ENCODE measurements at regions not wholly inside any gene's neighbourhood (a gene's known extent, or its start where the extent isn't known, plus 50 kb on each side); places are given as distances from the start of the nearest gene placed in this dataset.
"Not testable (repeated sequence)": the region's sequence is repeated elsewhere in the genome, so short reads cannot be mapped to it uniquely, and the experiment has no call there.

GRCh38 chr6:144947398-144947976, 662.4 kb downstream of the UTRN start:
- DNase-seq (ENCODE audit: low read depth in 2 of 2, low spot score in 1 of 2): no peak

DNA sequence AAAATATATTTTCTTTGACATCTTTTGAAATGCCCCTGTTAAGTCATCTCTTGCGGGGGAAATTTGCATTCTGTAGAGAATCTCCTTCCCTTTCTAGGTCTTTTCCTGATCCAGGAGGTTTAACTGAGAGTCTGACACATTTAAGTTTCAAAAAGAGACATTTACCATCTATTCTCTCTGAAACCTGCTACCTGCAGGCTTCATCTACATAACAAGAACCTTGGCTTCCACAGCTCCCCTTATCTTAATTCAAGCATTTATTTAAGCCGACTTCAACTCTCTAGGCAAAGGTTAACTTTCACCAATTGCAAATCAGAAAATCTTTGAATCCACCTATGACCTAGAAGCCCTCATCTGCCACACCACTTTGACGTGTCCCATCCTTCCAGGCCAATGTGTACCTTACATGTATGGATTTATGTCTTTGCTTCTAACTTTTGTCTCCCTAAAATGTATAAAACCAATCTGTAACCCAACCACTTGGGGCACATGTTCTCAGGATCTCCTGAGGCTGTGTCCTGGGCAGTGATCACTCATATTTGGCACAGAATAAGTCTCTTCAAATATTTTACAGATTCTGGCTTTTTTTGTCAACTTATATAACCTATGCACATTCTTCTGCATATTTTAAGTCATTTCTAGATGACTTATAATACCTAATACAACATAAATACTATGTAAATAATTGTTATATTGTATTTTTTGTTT, 666.7 kb downstream of the UTRN start:
- no peak for DNase-seq (ENCODE audit: low read depth in 2 of 2, low spot score in 1 of 2)

- no peak for DNase-seq (ENCODE audit: low read depth in 2 of 2, low spot score in 1 of 2)
These were observed 667.5 kb downstream of the UTRN start for GRCh38 chr6:144952456-144953240.

GRCh38 chr6:144953552-144954240, 668.6 kb downstream of the UTRN start:
- no peak for DNase-seq (ENCODE audit: low read depth in 2 of 2, low spot score in 1 of 2)

DNA sequence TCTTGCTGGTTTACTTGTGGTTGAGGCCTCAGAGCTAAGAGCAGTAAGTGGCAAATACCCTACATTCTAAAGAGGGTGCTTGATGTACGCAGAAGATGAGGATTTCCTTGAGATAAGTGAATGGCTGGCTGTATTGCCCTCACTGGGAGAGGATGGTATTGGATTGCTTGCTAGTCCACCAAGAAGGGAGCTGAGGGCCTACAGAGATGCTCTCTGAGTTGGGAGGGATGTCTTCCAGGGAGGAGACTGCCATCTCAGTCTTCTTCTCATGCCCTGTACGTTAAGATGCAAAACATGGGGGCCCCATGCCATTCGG, 669.1 kb downstream of the UTRN start:
- DNase-seq (ENCODE audit: low read depth in 2 of 2, low spot score in 1 of 2): no peak

GRCh38 chr6:144955392-144955791, 670.3 kb downstream of the UTRN start:
- no peak for DNase-seq (ENCODE audit: low read depth in 2 of 2, low spot score in 1 of 2)

GRCh38 chr6:144955859-144956258, 670.7 kb downstream of the UTRN start:
- DNase-seq (ENCODE audit: low read depth in 2 of 2, low spot score in 1 of 2): no peak

DNA sequence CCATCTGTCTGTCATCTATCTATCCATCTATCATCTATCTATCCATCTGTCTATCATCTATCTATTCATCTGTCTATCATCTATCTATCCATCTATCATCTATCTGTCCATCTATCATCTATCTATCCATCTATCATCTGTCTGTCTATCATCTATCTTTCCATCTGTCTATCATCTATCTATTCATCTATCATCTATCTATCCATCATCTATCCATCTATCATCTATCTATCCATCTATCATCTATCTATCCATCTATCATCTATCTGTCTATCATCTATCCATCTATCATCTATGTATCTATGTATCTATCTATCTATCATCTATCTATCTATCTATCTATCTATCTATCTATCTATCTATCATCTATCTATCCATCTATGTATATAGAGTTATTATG, 671.6 kb downstream of the UTRN start:
- not testable (repeated sequence) for DNase-seq (ENCODE audit: low read depth in 2 of 2, low spot score in 1 of 2)

GRCh38 chr6:144957236-144957937, 672.3 kb downstream of the UTRN start:
- no peak for DNase-seq (ENCODE audit: low read depth in 2 of 2, low spot score in 1 of 2)

GRCh38 chr6:144969154-144969553, 684.0 kb downstream of the UTRN start:
- no peak for DNase-seq (ENCODE audit: low read depth in 2 of 2, low spot score in 1 of 2)

DNA sequence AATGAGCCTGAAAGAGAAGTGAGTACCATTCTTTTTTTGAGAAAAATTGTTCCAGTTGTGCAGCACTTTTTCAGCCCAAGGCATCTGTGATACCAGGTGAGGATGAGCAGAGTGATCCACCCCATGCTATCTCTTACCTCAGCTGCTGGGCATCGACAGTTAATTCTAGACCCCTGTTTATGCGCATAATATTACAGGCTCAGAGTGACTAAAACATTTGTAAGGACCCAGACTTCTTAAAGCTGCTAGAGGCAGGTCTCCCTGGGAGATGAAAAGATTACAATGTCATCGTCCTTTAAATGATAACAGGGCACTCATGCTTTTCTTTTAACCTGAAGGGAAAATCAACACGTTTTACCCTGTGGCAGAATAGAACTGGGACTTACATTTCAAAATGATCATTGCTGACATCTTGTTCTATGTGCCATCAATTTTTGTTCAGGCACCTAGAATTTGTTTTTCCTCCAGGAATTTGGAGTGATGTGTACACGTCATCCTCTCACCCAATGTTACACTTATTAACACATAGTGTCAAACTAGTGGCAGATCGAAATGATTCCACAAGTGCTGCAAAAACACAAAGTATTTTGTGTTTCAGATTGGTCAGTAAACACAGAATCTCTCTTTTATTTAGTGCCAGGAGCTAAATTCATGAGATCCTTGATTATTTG, 684.6 kb downstream of the UTRN start:
- no peak for DNase-seq (ENCODE audit: low read depth in 2 of 2, low spot score in 1 of 2)

DNA sequence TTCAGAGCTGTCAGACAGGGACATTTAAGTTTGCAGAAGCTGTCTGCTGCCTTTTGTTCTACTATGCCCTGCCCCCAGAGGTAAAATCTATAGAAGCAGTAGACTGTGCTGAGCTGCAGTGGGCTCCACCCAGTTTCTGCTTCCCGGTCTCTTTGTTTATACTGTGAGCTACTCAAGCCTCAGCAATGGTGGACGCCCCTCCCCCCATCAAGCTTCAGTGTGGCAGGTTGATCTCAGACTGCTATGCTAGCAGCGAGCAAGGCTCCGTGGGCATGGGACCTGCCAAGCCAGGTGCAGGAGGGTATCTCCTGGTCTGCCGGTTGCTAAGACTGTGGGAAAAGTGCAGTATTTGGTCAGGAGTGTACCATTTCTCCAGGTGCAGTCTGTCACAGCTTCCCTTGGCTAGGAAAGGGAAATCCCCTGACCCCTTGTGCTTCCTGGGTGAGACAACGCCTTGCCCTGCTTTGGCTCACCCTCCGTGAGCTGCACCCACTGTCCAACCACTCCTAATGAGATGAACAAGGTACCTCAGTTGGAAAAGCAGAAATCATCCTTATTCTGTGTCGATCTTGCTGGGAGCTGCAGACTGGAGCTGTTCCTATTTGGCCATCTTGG, 692.2 kb downstream of the UTRN start:
- not testable (repeated sequence) for DNase-seq (ENCODE audit: low read depth in 2 of 2, low spot score in 1 of 2)

DNA sequence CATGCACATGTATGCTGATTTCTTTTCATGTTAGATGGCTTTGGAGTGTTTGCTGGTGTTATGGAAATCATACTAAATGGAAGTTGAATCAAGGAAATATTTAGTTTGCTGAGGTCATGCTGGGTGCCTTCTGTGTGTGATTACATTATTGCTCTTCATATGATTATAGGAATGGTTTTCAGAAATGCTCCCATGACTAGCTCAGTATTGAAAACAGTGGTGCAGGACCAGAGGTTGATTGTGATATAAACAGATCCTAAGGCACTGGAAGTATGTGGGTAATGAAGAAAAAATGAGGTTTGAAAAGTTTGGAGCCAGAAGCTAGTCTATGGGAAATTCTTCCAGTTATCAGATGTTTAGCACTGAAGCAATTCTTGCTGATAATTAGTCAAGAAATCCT, 693.1 kb downstream of the UTRN start:
- DNase-seq (ENCODE audit: low read depth in 2 of 2, low spot score in 1 of 2): no peak

GRCh38 chr6:144986271-144986670, 701.1 kb downstream of the UTRN start:
- no peak for DNase-seq (ENCODE audit: low read depth in 2 of 2, low spot score in 1 of 2)

GRCh38 chr6:144989319-144990107, 704.4 kb downstream of the UTRN start:
- DNase-seq (ENCODE audit: low read depth in 2 of 2, low spot score in 1 of 2): no peak

- no peak for DNase-seq (ENCODE audit: low read depth in 2 of 2, low spot score in 1 of 2)
These were observed 705.6 kb downstream of the UTRN start for GRCh38 chr6:144990784-144991183.

GRCh38 chr6:144993870-144994269, 708.7 kb downstream of the UTRN start:
- DNase-seq (ENCODE audit: low read depth in 2 of 2, low spot score in 1 of 2): no peak

DNA sequence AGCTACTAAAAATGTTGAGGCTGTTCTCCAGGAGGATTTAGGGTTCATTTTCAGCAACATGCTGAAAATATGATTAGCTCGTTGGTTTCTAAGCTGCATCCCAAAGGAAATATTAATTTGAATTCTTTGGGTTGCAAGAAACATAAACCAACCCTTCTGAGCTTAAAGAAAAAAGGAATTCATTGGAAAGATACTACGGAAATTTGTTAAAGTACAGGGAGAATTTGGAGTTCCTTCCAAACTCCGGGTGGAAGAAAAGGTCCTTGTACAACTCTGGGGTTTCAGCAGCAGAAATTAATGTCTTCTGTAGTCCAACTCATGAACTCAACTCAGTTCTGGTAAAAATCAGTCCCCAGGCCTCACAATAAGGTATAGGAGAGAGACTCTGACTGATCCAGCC, 712.9 kb downstream of the UTRN start:
- no peak for DNase-seq (ENCODE audit: low read depth in 2 of 2, low spot score in 1 of 2)

DNA sequence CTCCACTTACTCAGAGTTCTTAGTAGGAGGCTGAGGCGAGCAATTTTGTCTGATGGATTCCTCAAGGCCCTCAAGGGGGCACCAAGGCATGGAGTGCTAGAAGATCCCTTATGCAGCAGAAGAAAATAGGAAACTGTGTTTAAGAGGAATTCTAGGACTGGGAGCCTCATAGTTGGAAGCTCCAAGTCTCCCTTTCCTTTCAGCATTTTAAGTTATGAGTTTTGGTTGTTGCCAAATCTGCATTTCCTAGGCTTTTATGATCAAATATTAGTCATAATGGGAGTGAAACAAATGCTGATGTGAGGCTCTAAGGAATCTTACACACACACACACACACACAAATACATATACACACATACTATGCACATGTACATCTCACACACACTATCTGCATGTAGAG, 714.0 kb downstream of the UTRN start:
- DNase-seq (ENCODE audit: low read depth in 2 of 2, low spot score in 1 of 2): no peak

DNA sequence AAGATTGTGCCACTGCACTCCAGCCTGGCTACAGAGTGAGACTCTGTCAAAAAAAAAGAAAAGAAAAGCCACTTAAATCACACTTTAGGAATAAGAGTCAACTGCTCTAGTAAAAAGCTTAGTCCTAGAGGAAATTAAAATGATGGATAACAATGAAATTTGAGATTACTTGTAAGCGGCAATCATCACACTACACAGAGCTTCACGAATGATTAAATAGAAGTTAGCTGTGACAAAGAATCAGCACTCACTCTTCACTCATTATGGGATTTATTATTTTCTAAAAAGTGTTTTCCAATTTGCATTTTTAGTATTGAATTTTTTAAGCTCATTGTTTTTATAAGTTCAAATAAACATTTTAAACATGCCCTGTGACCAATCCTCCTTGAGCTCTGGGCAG, 718.0 kb downstream of the UTRN start:
- no peak for DNase-seq (ENCODE audit: low read depth in 2 of 2, low spot score in 1 of 2)
